ENCODE measurements at regions not wholly inside any gene's neighbourhood (a gene's known extent, or its start where the extent isn't known, plus 50 kb on each side); places are given as distances from the start of the nearest gene placed in this dataset.

DNA sequence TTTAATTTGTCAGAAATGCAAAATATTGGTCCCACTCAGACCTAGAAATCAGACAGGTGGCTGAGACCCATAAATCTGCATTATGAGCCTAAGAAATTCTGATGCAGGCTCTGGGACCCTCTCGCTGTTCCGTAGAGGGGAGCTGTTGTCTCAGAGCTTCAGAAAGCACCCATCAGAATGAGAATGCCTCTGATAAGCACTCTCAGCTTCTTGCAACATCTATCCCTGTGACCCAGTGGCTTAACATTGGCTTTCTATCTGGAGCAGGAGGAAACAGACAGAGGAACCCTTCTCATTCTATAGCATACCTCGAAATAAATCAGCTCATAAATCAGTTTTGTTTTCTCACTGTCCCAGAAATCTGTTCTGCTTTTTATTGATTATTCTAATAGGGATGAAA lies 184.6 kb upstream of the SP4 start:
- TF ChIP-seq, protein P1, sequence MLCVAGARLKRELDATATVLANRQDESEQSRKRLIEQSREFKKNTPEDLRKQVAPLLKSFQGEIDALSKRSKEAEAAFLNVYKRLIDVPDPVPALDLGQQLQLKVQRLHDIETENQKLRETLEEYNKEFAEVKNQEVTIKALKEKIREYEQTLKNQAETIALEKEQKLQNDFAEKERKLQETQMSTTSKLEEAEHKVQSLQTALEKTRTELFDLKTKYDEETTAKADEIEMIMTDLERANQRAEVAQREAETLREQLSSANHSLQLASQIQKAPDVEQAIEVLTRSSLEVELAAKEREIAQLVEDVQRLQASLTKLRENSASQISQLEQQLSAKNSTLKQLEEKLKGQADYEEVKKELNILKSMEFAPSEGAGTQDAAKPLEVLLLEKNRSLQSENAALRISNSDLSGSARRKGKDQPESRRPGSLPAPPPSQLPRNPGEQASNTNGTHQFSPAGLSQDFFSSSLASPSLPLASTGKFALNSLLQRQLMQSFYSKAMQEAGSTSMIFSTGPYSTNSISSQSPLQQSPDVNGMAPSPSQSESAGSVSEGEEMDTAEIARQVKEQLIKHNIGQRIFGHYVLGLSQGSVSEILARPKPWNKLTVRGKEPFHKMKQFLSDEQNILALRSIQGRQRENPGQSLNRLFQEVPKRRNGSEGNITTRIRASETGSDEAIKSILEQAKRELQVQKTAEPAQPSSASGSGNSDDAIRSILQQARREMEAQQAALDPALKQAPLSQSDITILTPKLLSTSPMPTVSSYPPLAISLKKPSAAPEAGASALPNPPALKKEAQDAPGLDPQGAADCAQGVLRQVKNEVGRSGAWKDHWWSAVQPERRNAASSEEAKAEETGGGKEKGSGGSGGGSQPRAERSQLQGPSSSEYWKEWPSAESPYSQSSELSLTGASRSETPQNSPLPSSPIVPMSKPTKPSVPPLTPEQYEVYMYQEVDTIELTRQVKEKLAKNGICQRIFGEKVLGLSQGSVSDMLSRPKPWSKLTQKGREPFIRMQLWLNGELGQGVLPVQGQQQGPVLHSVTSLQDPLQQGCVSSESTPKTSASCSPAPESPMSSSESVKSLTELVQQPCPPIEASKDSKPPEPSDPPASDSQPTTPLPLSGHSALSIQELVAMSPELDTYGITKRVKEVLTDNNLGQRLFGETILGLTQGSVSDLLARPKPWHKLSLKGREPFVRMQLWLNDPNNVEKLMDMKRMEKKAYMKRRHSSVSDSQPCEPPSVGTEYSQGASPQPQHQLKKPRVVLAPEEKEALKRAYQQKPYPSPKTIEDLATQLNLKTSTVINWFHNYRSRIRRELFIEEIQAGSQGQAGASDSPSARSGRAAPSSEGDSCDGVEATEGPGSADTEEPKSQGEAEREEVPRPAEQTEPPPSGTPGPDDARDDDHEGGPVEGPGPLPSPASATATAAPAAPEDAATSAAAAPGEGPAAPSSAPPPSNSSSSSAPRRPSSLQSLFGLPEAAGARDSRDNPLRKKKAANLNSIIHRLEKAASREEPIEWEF (IDR thresholded peaks at IDR 0.05; ENCODE audit: insufficient replicate concordance, low read depth, low read length), result no peak
- TF ChIP-seq, protein P2, sequence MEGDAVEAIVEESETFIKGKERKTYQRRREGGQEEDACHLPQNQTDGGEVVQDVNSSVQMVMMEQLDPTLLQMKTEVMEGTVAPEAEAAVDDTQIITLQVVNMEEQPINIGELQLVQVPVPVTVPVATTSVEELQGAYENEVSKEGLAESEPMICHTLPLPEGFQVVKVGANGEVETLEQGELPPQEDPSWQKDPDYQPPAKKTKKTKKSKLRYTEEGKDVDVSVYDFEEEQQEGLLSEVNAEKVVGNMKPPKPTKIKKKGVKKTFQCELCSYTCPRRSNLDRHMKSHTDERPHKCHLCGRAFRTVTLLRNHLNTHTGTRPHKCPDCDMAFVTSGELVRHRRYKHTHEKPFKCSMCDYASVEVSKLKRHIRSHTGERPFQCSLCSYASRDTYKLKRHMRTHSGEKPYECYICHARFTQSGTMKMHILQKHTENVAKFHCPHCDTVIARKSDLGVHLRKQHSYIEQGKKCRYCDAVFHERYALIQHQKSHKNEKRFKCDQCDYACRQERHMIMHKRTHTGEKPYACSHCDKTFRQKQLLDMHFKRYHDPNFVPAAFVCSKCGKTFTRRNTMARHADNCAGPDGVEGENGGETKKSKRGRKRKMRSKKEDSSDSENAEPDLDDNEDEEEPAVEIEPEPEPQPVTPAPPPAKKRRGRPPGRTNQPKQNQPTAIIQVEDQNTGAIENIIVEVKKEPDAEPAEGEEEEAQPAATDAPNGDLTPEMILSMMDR (IDR thresholded peaks at IDR 0.05 in 2 of 3, conservative IDR thresholded peaks at IDR 0.05 in 1 of 3; ENCODE audit: control insufficient read depth in 2 of 3, extremely low read depth in 1 of 3, insufficient read depth in 1 of 3, low read depth in 3 of 3, low read length in 3 of 3), result no peak
